HEK293 (cell line): ENCODE measurements at regions not wholly inside any gene's neighbourhood (a gene's known extent, or its start where the extent isn't known, plus 50 kb on each side); places are given as distances from the start of the nearest gene placed in this dataset.

ENCODE experiments used
- CTCF ChIA-PET: fragments of 350-600 bp; formaldehyde crosslinking; extraction: SDS; loops from one replicate; lab custom pipeline; 2021; ENCODE audit warnings: antibody characterized with exemption; lab: Yijun Ruan, JAX
- POLR2A ChIA-PET: fragments of 300-600 bp; formaldehyde crosslinking; extraction: SDS; loops from one replicate; lab custom pipeline; 2020; ENCODE audit warnings: antibody characterized with exemption, inconsistent platforms; lab: Yijun Ruan, JAX
- H3K27ac ChIP-seq: fragments of 200-500 bp; sonication (Bioruptor generic); 2 replicates; pipeline ENCODE4 v1.5.1; 2014; ENCODE audit warnings: low read depth, low read length, control low read depth, inconsistent platforms; ENCODE audit errors: extremely low read depth
- H3K36me3 ChIP-seq, 2 experiments: fragments of 200-500 bp in 1 of 2; sonication (Bioruptor generic) in 1 of 2; 1 replicate in 1 of 2; 2 replicates in 1 of 2; pipeline ENCODE4 v1.5.1; 2014 to 2017; ENCODE audit warnings: inconsistent platforms in 2 of 2, low read length in 2 of 2; ENCODE audit not compliant: control insufficient read depth in 2 of 2, insufficient read depth in 1 of 2
- H3K4me1 ChIP-seq: fragments of 200-500 bp; sonication (Bioruptor generic); 2 replicates; pipeline ENCODE4 v1.5.1; 2014; ENCODE audit warnings: mild to moderate bottlenecking, low read length, inconsistent platforms; ENCODE audit not compliant: control insufficient read depth, insufficient read depth
- H3K4me3 ChIP-seq: 2 replicates; pipeline ENCODE4 v1.5.1; 2011; ENCODE audit warnings: low read depth, mild to moderate bottlenecking, control low read depth, low read length, moderate library complexity
- H3K9me3 ChIP-seq: fragments of 200-500 bp; sonication (Bioruptor generic); 2 replicates; pipeline ENCODE4 v1.5.1; 2014; ENCODE audit warnings: low read depth, low read length, inconsistent platforms; ENCODE audit not compliant: control insufficient read depth, insufficient read depth
- ATF2 ChIP-seq: fragments of 450-650 bp; formaldehyde crosslinking; IDR thresholded peaks from 2 replicates; pipeline ENCODE4 v1.5.1; 2016; ENCODE audit warnings: missing biosample characterization, missing genetic modification characterization, low read depth
- INSM2 ChIP-seq: fragments of 450-650 bp; formaldehyde crosslinking; IDR thresholded peaks from 2 replicates; pipeline ENCODE4 v1.5.1; 2016; ENCODE audit warnings: missing biosample characterization, missing genetic modification characterization
- KLF8 ChIP-seq: fragments of 450-650 bp; formaldehyde crosslinking; IDR thresholded peaks from 2 replicates; pipeline ENCODE4 v1.5.1; 2016; ENCODE audit warnings: missing biosample characterization, missing genetic modification characterization
- PBX3 ChIP-seq: sonication (generic); formaldehyde crosslinking; IDR thresholded peaks from 2 replicates; pipeline ENCODE4 v1.8.1; 2022; ENCODE audit warnings: mild to moderate bottlenecking, moderate library complexity, missing genetic modification reagents
- TRIM28 ChIP-seq: IDR thresholded peaks from 2 replicates; pipeline ENCODE4 v1.6.1; 2011; ENCODE audit warnings: low read length, control low read depth, borderline replicate concordance
- ZBTB8A ChIP-seq: fragments of 450-650 bp; formaldehyde crosslinking; IDR thresholded peaks from 2 replicates; pipeline ENCODE4 v1.5.1; 2016; ENCODE audit warnings: missing biosample characterization, missing genetic modification characterization
- ZNF112 ChIP-seq: fragments of 450-650 bp; formaldehyde crosslinking; IDR thresholded peaks from 2 replicates; pipeline ENCODE4 v1.5.0; 2017; ENCODE audit warnings: missing biosample characterization, missing genetic modification characterization
- ZNF132 ChIP-seq: fragments of 450-650 bp; formaldehyde crosslinking; IDR thresholded peaks from 2 replicates; pipeline ENCODE4 v1.5.1; 2017; ENCODE audit warnings: missing biosample characterization, missing genetic modification characterization, borderline replicate concordance
- ZNF169 ChIP-seq: fragments of 450-650 bp; formaldehyde crosslinking; IDR thresholded peaks from 2 replicates; pipeline ENCODE4 v1.5.1; 2016; ENCODE audit warnings: missing biosample characterization, missing genetic modification characterization
- ZNF175 ChIP-seq: fragments of 450-650 bp; formaldehyde crosslinking; IDR thresholded peaks from 2 replicates; pipeline ENCODE4 v1.5.1; 2016; ENCODE audit warnings: missing biosample characterization, missing genetic modification characterization
- ZNF184 ChIP-seq: fragments of 450-650 bp; IDR thresholded peaks from 2 replicates; pipeline ENCODE4 v1.5.1; 2018; ENCODE audit warnings: missing biosample characterization, mild to moderate bottlenecking, missing genetic modification characterization
- ZNF2 ChIP-seq: fragments of 450-650 bp; formaldehyde crosslinking; IDR thresholded peaks from 2 replicates; pipeline ENCODE4 v1.5.1; 2016; ENCODE audit warnings: missing biosample characterization, missing genetic modification characterization
- ZNF292 ChIP-seq: fragments of 450-650 bp; formaldehyde crosslinking; IDR thresholded peaks from 2 replicates; pipeline ENCODE4 v1.5.1; 2016; ENCODE audit warnings: low read depth, missing biosample characterization, missing genetic modification characterization, borderline replicate concordance
- ZNF302 ChIP-seq: fragments of 450-650 bp; formaldehyde crosslinking; IDR thresholded peaks from 2 replicates; pipeline ENCODE4 v1.5.1; 2016; ENCODE audit warnings: missing biosample characterization, missing genetic modification characterization, low read depth
- ZNF324 ChIP-seq: fragments of 450-650 bp; formaldehyde crosslinking; IDR thresholded peaks from 2 replicates; pipeline ENCODE4 v1.5.1; 2016; ENCODE audit warnings: missing biosample characterization, missing genetic modification characterization
- ZNF335 ChIP-seq: fragments of 450-650 bp; formaldehyde crosslinking; conservative IDR thresholded peaks from 2 replicates; pipeline ENCODE4 v1.5.1; 2016; ENCODE audit warnings: missing biosample characterization, missing genetic modification characterization
- ZNF394 ChIP-seq: fragments of 450-650 bp; formaldehyde crosslinking; IDR thresholded peaks from 2 replicates; pipeline ENCODE4 v1.5.1; 2016; ENCODE audit warnings: missing biosample characterization, missing genetic modification characterization, mild to moderate bottlenecking, moderate library complexity, borderline replicate concordance
- ZNF571 ChIP-seq: fragments of 450-650 bp; formaldehyde crosslinking; IDR thresholded peaks from 2 replicates; pipeline ENCODE4 v1.5.0; 2017; ENCODE audit warnings: missing biosample characterization, missing genetic modification characterization
- ZNF830 ChIP-seq: fragments of 450-650 bp; IDR thresholded peaks from 2 replicates; pipeline ENCODE4 v1.5.0; 2018; ENCODE audit warnings: missing biosample characterization, missing genetic modification characterization, low read depth, mild to moderate bottlenecking, moderate library complexity

- Histone ChIP-seq H3K4me1 (no peaks in the 10 kb centered on the region), H3K4me3 (no peak overlapping the region), H3K9me3 (no peaks in the 10 kb centered on the region), H3K27ac (no peak overlapping the region), H3K36me3 (no peaks in the 10 kb centered on the region)
- CTCF ChIA-PET: no interaction called here
- TF ChIP-seq ZNF830 (tag by site-specific recombination) (no peak), ZNF394 (tag by site-specific recombination) (no peak)
- POLR2A ChIA-PET: interaction anchor here (0.5 kb wide), 1 partner anchor 74 kb away, joined by 3 read pairs; no protein-coding TSS in a partner anchor
Measured at GRCh38 chr1:82707681-82708080, 906.9 kb downstream of the ADGRL2 start.

- no peak for TF ChIP-seq ZNF302 (tag by site-specific recombination)
- TF ChIP-seq ZNF132 (tag by site-specific recombination): no peak
- TF ChIP-seq ZBTB8A (tag by site-specific recombination): no peak
- no peak for TF ChIP-seq ZNF335 (tag by site-specific recombination)
- TF ChIP-seq ZNF830 (tag by site-specific recombination): no peak
- no peak for TF ChIP-seq KLF8 (tag by site-specific recombination)
- no peaks in the 10 kb centered on the region for H3K9me3 ChIP-seq
- H3K4me1 ChIP-seq: no peaks in the 10 kb centered on the region
- H3K4me3 ChIP-seq: no peak overlapping the region
- POLR2A ChIA-PET: no interaction called here
- H3K27ac ChIP-seq: no peak overlapping the region
- no peaks in the 10 kb centered on the region for H3K36me3 ChIP-seq
- CTCF ChIA-PET: no interaction called here
Measured at GRCh38 chr1:82706741-82707140, 906.0 kb downstream of the ADGRL2 start.

GRCh38 chr1:82704966-82705365, 904.2 kb downstream of the ADGRL2 start:
- ChIA-PET CTCF (interaction anchor here (0.6 kb wide), 1 partner anchor 946 kb away, joined by 3 read pairs; no protein-coding TSS in a partner anchor), POLR2A (no interaction called here)
- Histone ChIP-seq H3K36me3 (no peaks in the 10 kb centered on the region), H3K9me3 (no peaks in the 10 kb centered on the region), H3K27ac (no peak overlapping the region), H3K4me1 (no peaks in the 10 kb centered on the region), H3K4me3 (no peak overlapping the region)
- TF ChIP-seq ZNF324 (tag by site-specific recombination) (no peak), KLF8 (tag by site-specific recombination) (no peak), ZNF184 (tag by site-specific recombination) (no peak), ZNF169 (no peak), PBX3 (CRISPR knock-in tag) (no peak), TRIM28 (no peak), ZNF112 (tag by site-specific recombination) (no peak), ZNF571 (tag by site-specific recombination) (no peak), INSM2 (tag by site-specific recombination) (no peak), ZNF2 (tag by site-specific recombination) (no peak)

GRCh38 chr1:82704393-82704792, 903.7 kb downstream of the ADGRL2 start:
- TF ChIP-seq ATF2 (peak; percentile 68), ZNF292 (no peak), ZNF175 (tag by site-specific recombination) (no peak)
- TF ChIP-seq, all 188 proteins: peak for 1

More at GRCh38 chr1:82704393-82704792, 903.7 kb downstream of the ADGRL2 start:
- CTCF ChIA-PET: no interaction called here
- Histone ChIP-seq H3K9me3 (no peaks in the 10 kb centered on the region), H3K27ac (no peak overlapping the region), H3K36me3 (no peaks in the 10 kb centered on the region), H3K4me3 (no peak overlapping the region), H3K4me1 (no peaks in the 10 kb centered on the region)
- POLR2A ChIA-PET: no interaction called here
